GM12878 (cell line): ENCODE measurements at regions not wholly inside any gene's neighbourhood (a gene's known extent, or its start where the extent isn't known, plus 50 kb on each side); places are given as distances from the start of the nearest gene placed in this dataset.

Source experiments
- EP300 ChIP-seq, 2 experiments: fragments of 150-350 bp in 1 of 2; IDR thresholded peaks; 2 replicates each; pipeline ENCODE4 v1.6.1; 2011 to 2012; ENCODE audit warnings: low read depth in 2 of 2, low read length in 2 of 2, borderline replicate concordance in 1 of 2, improper control_type of control experiment in 1 of 2, inconsistent platforms in 1 of 2; ENCODE audit not compliant: control insufficient read depth in 1 of 2
- MTA3 ChIP-seq: IDR thresholded peaks from 2 replicates; pipeline ENCODE4 v1.6.1; 2012; ENCODE audit warnings: low read length, inconsistent platforms, borderline replicate concordance
- NBN ChIP-seq: fragments of 450-650 bp; IDR thresholded peaks from 2 replicates; pipeline ENCODE4 v1.6.1; 2016
- NFXL1 ChIP-seq: fragments of 450-650 bp; IDR thresholded peaks from 2 replicates; pipeline ENCODE4 v1.6.1; 2017; ENCODE audit warnings: antibody characterized with exemption, mild to moderate bottlenecking, borderline replicate concordance
- POLR2AphosphoS5 ChIP-seq: IDR thresholded peaks from 2 replicates; pipeline ENCODE4 v1.6.1; 2011; ENCODE audit warnings: mild to moderate bottlenecking, low read length, inconsistent platforms
- SMC3 ChIP-seq: IDR thresholded peaks from 2 replicates; pipeline ENCODE4 v1.6.1; 2011; ENCODE audit warnings: low read length, improper control_type of control experiment, borderline replicate concordance
- TARDBP ChIP-seq: IDR thresholded peaks from 2 replicates; pipeline ENCODE4 v1.6.1; 2016; ENCODE audit warnings: borderline replicate concordance
- ZSCAN29 ChIP-seq: fragments of 450-650 bp; IDR thresholded peaks from 2 replicates; pipeline ENCODE4 v1.6.1; 2017; ENCODE audit warnings: mild to moderate bottlenecking, moderate library complexity
- TF ChIP-seq, protein P1 (sequence below): IDR thresholded peaks from 2 replicates; pipeline ENCODE4 v1.6.1; 2012; ENCODE audit warnings: low read length, inconsistent platforms
- TF ChIP-seq, protein P2 (sequence below), 3 experiments: IDR thresholded peaks in 2 of 3; conservative IDR thresholded peaks in 1 of 3; 2 replicates each; pipeline ENCODE4 v1.5.1; 2011; ENCODE audit warnings: low read depth in 3 of 3, low read length in 3 of 3, mild to moderate bottlenecking in 3 of 3, control low read depth in 2 of 3, moderate library complexity in 2 of 3, inconsistent platforms in 1 of 3, mixed read lengths in 1 of 3; ENCODE audit not compliant: control insufficient read depth in 2 of 3, insufficient read depth in 1 of 3; ENCODE audit errors: extremely low read depth in 1 of 3
- TF ChIP-seq, protein P3 (sequence below): IDR thresholded peaks from 2 replicates; pipeline ENCODE4 v1.6.1; 2012; ENCODE audit warnings: low read depth, low read length, improper control_type of control experiment
- TF ChIP-seq, protein P4 (sequence below): IDR thresholded peaks from 2 replicates; pipeline ENCODE4 v1.6.1; 2012; ENCODE audit warnings: low read depth, low read length, improper control_type of control experiment

DNA sequence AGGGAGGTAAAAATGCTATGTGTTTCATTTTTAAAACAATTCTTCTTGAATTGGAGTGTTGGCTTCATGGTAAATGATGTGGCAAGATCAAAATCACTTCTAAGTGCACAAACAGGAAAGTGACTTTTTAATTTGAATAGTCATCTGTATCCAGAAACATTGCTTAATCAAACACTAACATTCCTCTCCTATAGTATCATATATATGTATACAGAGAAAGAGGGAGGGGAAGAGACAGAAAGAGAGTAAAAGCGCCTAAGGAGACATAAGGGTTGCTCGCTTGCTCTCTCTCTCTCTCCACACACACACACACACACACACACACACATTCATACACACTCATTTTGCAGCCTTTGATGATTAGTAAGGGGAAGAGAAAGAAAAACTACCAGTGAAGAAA lies 95.4 kb upstream of the PRDM9 start:
- TF ChIP-seq ZSCAN29 (no peak), TARDBP (no peak), MTA3 (no peak), POLR2AphosphoS5 (no peak), NBN (no peak), EP300 (IDR thresholded peaks at IDR 0.05; ENCODE audit: borderline replicate concordance in 1 of 2, control insufficient read depth in 1 of 2, low read depth in 2 of 2, low read length in 2 of 2) (no peak), SMC3 (no peak), NFXL1 (no peak)
- TF ChIP-seq, protein P1, sequence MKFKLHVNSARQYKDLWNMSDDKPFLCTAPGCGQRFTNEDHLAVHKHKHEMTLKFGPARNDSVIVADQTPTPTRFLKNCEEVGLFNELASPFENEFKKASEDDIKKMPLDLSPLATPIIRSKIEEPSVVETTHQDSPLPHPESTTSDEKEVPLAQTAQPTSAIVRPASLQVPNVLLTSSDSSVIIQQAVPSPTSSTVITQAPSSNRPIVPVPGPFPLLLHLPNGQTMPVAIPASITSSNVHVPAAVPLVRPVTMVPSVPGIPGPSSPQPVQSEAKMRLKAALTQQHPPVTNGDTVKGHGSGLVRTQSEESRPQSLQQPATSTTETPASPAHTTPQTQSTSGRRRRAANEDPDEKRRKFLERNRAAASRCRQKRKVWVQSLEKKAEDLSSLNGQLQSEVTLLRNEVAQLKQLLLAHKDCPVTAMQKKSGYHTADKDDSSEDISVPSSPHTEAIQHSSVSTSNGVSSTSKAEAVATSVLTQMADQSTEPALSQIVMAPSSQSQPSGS = no peak
- TF ChIP-seq, protein P2, sequence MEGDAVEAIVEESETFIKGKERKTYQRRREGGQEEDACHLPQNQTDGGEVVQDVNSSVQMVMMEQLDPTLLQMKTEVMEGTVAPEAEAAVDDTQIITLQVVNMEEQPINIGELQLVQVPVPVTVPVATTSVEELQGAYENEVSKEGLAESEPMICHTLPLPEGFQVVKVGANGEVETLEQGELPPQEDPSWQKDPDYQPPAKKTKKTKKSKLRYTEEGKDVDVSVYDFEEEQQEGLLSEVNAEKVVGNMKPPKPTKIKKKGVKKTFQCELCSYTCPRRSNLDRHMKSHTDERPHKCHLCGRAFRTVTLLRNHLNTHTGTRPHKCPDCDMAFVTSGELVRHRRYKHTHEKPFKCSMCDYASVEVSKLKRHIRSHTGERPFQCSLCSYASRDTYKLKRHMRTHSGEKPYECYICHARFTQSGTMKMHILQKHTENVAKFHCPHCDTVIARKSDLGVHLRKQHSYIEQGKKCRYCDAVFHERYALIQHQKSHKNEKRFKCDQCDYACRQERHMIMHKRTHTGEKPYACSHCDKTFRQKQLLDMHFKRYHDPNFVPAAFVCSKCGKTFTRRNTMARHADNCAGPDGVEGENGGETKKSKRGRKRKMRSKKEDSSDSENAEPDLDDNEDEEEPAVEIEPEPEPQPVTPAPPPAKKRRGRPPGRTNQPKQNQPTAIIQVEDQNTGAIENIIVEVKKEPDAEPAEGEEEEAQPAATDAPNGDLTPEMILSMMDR (IDR thresholded peaks at IDR 0.05 in 2 of 3, conservative IDR thresholded peaks at IDR 0.05 in 1 of 3; ENCODE audit: control insufficient read depth in 2 of 3, extremely low read depth in 1 of 3, insufficient read depth in 1 of 3, low read depth in 3 of 3, low read length in 3 of 3) = no peak
- TF ChIP-seq, protein P3, sequence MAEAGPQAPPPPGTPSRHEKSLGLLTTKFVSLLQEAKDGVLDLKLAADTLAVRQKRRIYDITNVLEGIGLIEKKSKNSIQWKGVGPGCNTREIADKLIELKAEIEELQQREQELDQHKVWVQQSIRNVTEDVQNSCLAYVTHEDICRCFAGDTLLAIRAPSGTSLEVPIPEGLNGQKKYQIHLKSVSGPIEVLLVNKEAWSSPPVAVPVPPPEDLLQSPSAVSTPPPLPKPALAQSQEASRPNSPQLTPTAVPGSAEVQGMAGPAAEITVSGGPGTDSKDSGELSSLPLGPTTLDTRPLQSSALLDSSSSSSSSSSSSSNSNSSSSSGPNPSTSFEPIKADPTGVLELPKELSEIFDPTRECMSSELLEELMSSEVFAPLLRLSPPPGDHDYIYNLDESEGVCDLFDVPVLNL = no peak
- TF ChIP-seq, protein P4, sequence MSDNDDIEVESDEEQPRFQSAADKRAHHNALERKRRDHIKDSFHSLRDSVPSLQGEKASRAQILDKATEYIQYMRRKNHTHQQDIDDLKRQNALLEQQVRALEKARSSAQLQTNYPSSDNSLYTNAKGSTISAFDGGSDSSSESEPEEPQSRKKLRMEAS = no peak
